NCI-H82 treated with DMSO at 0.1 percent for 48 hours (cell line): ENCODE measurements at regions not wholly inside any gene's neighbourhood (a gene's known extent, or its start where the extent isn't known, plus 50 kb on each side); places are given as distances from the start of the nearest gene placed in this dataset.

Source experiments
- DNase-seq: peaks from one replicate; lab custom pipeline; 2025; ENCODE audit not compliant: unreplicated experiment; lab: John Stamatoyannopoulos, UW

GRCh38 chr10:20726381-20726780, 170.7 kb downstream of the NEBL start:
- DNase-seq = no peak

GRCh38 chr10:20714979-20715378, 182.1 kb downstream of the NEBL start:
- no peak for DNase-seq

GRCh38 chr10:20714518-20714917, 182.6 kb downstream of the NEBL start:
- DNase-seq = no peak

- DNase-seq = no peak
Measured at GRCh38 chr10:20713420-20713819, 183.7 kb downstream of the NEBL start.

GRCh38 chr10:20712774-20713173, 184.3 kb downstream of the NEBL start:
- DNase-seq = no peak

- no peak for DNase-seq
Measured at GRCh38 chr10:20709708-20710107, 187.4 kb downstream of the NEBL start.

- no peak for DNase-seq
Measured at GRCh38 chr10:20708305-20708704, 188.8 kb downstream of the NEBL start.

GRCh38 chr10:20707251-20707650, 189.9 kb downstream of the NEBL start:
- DNase-seq = no peak

- no peak for DNase-seq
Measured at GRCh38 chr10:20698837-20699236, 198.3 kb downstream of the NEBL start.

- DNase-seq = no peak
Measured at GRCh38 chr10:20694296-20694695, 202.8 kb downstream of the NEBL start.

GRCh38 chr10:20688797-20689544, 208.1 kb downstream of the NEBL start:
- no peak for DNase-seq

- DNase-seq = no peak
Measured at GRCh38 chr10:20686015-20686635, 211.0 kb downstream of the NEBL start.

- no peak for DNase-seq
Measured at GRCh38 chr10:20685462-20685861, 211.6 kb downstream of the NEBL start.

GRCh38 chr10:20683345-20683744, 213.8 kb downstream of the NEBL start:
- no peak for DNase-seq

GRCh38 chr10:20682782-20683181, 214.3 kb downstream of the NEBL start:
- DNase-seq = no peak

- no peak for DNase-seq
Measured at GRCh38 chr10:20677340-20677739, 219.8 kb downstream of the NEBL start.

- DNase-seq = no peak
Measured at GRCh38 chr10:20674926-20675325, 222.2 kb downstream of the NEBL start.

GRCh38 chr10:20673175-20673574, 223.9 kb downstream of the NEBL start:
- DNase-seq = no peak

- DNase-seq = no peak
Measured at GRCh38 chr10:20672741-20673140, 224.4 kb downstream of the NEBL start.

- no peak for DNase-seq
Measured at GRCh38 chr10:20670579-20670978, 226.5 kb downstream of the NEBL start.

GRCh38 chr10:20668985-20669384, 228.1 kb downstream of the NEBL start:
- no peak for DNase-seq

GRCh38 chr10:20662742-20663141, 234.4 kb downstream of the NEBL start:
- no peak for DNase-seq

- no peak for DNase-seq
Measured at GRCh38 chr10:20659225-20659624, 237.9 kb downstream of the NEBL start.
